Chondrocyte (in vitro differentiated cells): ENCODE measurements at regions not wholly inside any gene's neighbourhood (a gene's known extent, or its start where the extent isn't known, plus 50 kb on each side); places are given as distances from the start of the nearest gene placed in this dataset.

Experiments
- DNase-seq: peaks from one replicate; pipeline ENCODE4 v3.0.0; 2021; ENCODE audit warnings: mixed read lengths, low spot score
- H3K27ac Mint-ChIP-seq: one replicate; pipeline ENCODE4 v1.8.0; 2021; ENCODE audit warnings: mild to moderate bottlenecking, moderate library complexity, mixed read lengths; ENCODE audit not compliant: unreplicated experiment
- H3K27me3 Mint-ChIP-seq: 2 replicates; pipeline ENCODE4 v1.8.0; 2021; ENCODE audit warnings: low read depth, mixed read lengths
- H3K36me3 Mint-ChIP-seq: 2 replicates; pipeline ENCODE4 v1.8.0; 2021; ENCODE audit warnings: low read depth, mixed read lengths
- H3K4me1 Mint-ChIP-seq: 2 replicates; pipeline ENCODE4 v1.8.0; 2021; ENCODE audit warnings: low read depth, mild to moderate bottlenecking, mixed read lengths
- H3K4me3 Mint-ChIP-seq: one replicate; pipeline ENCODE4 v1.8.0; 2021; ENCODE audit warnings: mild to moderate bottlenecking, moderate library complexity, mixed read lengths; ENCODE audit not compliant: unreplicated experiment
- H3K9me3 Mint-ChIP-seq: 2 replicates; pipeline ENCODE4 v1.8.0; 2021; ENCODE audit warnings: low read depth, mixed read lengths
- CTCF ChIP-seq: fragments of 200-600 bp; sonication (generic); IDR thresholded peaks from 2 replicates; pipeline ENCODE4 v1.5.0; 2021; ENCODE audit warnings: antibody characterized with exemption, mild to moderate bottlenecking, moderate library complexity

- DNase-seq: no peak
- Mint-ChIP-seq H3K4me3 (no peak overlapping the region), H3K27ac (no peak overlapping the region), H3K36me3 (no peaks in the 10 kb centered on the region), H3K4me1 (peaks cover 7% of the 10 kb centered on the region), H3K27me3 (peaks cover 10% of the 10 kb centered on the region), H3K9me3 (peaks cover 3% of the 10 kb centered on the region)
- TF ChIP-seq CTCF: no peak
Measured at GRCh38 chr6:14354919-14355572, 237.5 kb downstream of the CD83 start.

GRCh38 chr6:14359438-14359837, 241.9 kb downstream of the CD83 start:
- no peaks in the 10 kb centered on the region for H3K9me3 Mint-ChIP-seq
- H3K4me1 Mint-ChIP-seq: peaks cover 7% of the 10 kb centered on the region
- no peak for DNase-seq
- no peak for TF ChIP-seq CTCF
- no peak overlapping the region for H3K4me3 Mint-ChIP-seq
- H3K36me3 Mint-ChIP-seq: no peaks in the 10 kb centered on the region
- no peak overlapping the region for H3K27ac Mint-ChIP-seq
- peaks cover 14% of the 10 kb centered on the region for H3K27me3 Mint-ChIP-seq

- H3K4me1 Mint-ChIP-seq: peaks cover 6% of the 10 kb centered on the region
- DNase-seq: no peak
- H3K4me3 Mint-ChIP-seq: no peak overlapping the region
- TF ChIP-seq CTCF: no peak
- no peaks in the 10 kb centered on the region for H3K36me3 Mint-ChIP-seq
- H3K9me3 Mint-ChIP-seq: no peaks in the 10 kb centered on the region
- no peak overlapping the region for H3K27ac Mint-ChIP-seq
- H3K27me3 Mint-ChIP-seq: peaks cover 14% of the 10 kb centered on the region
Measured at GRCh38 chr6:14360565-14360964, 243.0 kb downstream of the CD83 start.

- no peak for DNase-seq
- Mint-ChIP-seq H3K27ac (no peak overlapping the region), H3K9me3 (no peaks in the 10 kb centered on the region), H3K4me1 (peaks cover 6% of the 10 kb centered on the region), H3K36me3 (no peaks in the 10 kb centered on the region), H3K27me3 (peaks cover 14% of the 10 kb centered on the region), H3K4me3 (no peak overlapping the region)
- TF ChIP-seq CTCF: no peak
Measured at GRCh38 chr6:14361297-14361696, 243.7 kb downstream of the CD83 start.

GRCh38 chr6:14361956-14362587, 244.5 kb downstream of the CD83 start:
- no peak overlapping the region for H3K27ac Mint-ChIP-seq
- no peak for DNase-seq
- H3K9me3 Mint-ChIP-seq: no peaks in the 10 kb centered on the region
- no peak for TF ChIP-seq CTCF
- peaks cover 6% of the 10 kb centered on the region for H3K4me1 Mint-ChIP-seq
- no peaks in the 10 kb centered on the region for H3K36me3 Mint-ChIP-seq
- peaks cover 12% of the 10 kb centered on the region for H3K27me3 Mint-ChIP-seq
- H3K4me3 Mint-ChIP-seq: no peak overlapping the region
